GM19438 (cell line): ENCODE measurements at regions not wholly inside any gene's neighbourhood (a gene's known extent, or its start where the extent isn't known, plus 50 kb on each side); places are given as distances from the start of the nearest gene placed in this dataset.
"Not testable (repeated sequence)": the region's sequence is repeated elsewhere in the genome, so short reads cannot be mapped to it uniquely, and the experiment has no call there.

Experiments used
- ATAC-seq: cut with Tn5 transposase; IDR thresholded peaks from one replicate; pipeline ENCODE4 v1.9.1; 2021; ENCODE audit warnings: low read depth; ENCODE audit not compliant: unreplicated experiment

DNA sequence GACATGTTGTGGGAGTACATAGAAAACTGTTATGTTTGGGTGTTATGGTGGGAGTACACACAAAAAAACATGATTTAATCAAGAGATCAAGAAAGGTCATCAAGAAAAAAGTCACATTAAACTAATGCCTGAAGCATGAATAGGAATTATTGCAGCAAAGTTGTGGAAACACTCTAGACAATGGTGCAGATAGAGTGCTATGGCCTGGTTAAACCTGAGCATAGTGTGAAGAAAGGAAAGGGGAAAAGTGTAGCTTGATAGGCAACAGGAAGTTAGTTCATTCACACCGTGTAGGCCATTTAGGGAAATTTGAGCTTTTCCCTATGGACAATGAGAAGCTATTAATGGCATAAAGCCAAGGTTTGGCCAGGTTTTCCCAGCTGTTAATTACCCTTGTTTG, 162.1 kb upstream of the EMCN start:
- no peak for ATAC-seq

DNA sequence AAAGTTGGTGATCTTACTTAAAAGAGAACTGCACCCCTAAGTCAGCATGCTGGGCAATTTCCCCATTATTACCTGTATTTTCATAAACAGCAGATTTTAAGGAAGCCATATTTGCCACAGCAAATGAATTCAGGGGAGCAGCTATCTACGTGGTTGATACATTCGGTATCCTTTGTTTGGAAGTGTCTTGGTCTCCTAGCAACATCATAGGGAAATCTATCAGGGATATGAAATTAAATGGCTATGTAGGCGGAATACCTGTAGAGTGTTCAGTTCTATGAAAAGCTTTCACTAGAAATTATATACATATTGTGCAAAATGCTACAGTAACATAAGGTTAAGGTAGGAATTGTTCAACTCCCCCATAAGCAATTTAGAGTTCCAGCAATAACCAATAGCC, 157.2 kb upstream of the EMCN start:
- no peak for ATAC-seq

DNA sequence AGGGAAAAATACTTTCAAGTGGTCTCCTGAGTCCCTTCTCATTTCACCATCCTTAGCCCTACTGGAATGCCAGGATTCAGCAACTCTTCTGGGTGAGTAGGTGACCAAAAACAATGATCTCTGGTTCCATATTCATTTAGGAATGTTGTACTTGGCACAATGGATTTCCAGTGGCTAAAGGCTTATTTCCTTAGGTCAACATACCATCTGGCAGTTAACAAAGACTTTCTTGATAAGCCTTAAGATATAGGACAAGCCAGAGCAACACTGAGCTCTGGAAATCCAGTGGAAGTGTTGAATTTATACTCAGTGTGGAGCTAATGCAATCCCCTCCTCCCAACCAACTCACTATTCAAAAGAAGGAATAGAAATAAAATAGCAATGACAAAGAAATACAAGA, 139.4 kb upstream of the EMCN start:
- ATAC-seq = no peak

DNA sequence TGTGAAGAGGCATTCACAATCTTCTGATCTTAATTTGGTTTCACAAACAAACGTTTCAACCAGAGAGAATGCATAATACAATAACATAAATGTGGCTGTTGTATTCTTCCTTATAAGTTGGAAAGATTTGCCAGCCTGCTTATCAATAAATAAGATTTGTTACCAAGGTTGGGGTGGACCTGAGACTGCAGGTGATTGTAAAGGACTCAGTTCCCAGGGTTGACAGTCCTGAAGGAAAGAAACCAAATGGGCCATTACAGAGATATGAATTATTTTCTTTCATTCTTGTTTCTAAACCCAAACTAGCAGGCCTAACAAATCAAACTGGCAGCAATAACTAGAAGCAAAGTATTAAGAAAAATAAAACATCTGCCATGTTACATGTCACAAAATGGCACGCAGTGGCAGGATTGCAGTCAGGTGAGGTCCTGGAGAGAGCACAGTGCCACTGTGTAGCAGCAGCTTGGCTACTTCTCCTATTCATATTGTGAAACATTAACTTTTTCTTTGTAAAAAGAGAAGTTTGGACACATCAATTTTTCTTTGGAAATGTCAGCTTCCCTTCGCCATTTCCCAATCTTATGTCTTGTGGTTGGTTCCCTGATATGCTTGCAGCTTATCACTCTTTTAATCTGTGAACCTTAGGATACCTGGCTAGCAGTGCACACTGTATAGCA, 133.8 kb upstream of the EMCN start:
- ATAC-seq = no peak

DNA sequence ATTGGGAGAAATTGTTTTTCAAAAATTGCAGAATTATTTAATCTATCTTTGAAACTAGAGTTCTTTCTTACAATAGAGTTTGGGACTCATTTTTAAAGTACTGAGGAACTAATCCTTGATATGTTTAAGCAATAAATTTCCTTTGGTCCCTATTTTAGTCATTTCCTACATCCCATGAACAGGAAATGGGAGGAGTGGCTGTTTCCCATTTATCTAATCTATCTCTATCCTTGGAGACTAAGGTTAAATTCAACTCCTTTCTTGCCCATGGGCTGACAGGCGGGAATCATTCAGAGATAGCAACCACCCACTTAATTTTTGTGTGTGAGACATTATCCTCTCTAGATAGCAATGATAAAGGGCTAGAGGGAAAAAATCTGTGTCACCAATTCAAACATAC, 131.6 kb upstream of the EMCN start:
- no peak for ATAC-seq

DNA sequence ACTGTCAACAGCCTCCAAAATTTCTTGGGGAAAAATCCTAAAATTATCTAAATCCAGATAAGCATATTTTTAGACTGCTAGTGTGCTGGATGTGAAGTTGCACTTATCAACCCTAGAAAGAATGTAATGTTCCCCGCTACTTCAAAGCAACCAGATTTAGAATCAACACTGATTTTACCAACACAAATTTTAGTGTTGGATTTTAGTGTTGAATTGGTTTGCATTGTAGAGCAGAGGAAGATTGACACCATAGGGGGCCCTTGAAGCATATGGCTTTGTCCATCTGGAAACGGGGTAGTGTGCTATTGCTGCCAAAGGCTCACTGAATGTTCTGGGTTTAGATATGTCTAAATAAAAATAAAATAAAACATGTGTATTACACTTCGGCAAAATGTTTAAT, 126.3 kb upstream of the EMCN start:
- ATAC-seq = no peak

DNA sequence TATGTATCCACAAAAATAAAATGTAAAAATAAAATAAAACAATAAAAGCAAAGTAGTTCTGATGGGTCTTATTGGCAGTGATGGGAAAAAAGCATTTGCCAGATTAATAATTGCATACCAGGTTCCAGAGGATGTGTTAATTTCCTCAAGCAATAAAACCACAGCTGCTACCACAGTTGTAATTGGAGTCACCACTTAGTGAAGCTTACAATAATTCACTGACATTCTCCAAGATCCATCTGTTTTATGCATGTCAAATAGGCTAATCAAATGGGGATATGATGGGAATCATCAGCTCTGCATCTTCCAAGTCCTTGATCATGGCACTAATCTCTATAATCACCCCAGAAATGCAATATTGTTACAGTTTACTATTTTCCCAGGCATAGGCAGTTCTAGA, 123.5 kb upstream of the EMCN start:
- ATAC-seq = no peak

DNA sequence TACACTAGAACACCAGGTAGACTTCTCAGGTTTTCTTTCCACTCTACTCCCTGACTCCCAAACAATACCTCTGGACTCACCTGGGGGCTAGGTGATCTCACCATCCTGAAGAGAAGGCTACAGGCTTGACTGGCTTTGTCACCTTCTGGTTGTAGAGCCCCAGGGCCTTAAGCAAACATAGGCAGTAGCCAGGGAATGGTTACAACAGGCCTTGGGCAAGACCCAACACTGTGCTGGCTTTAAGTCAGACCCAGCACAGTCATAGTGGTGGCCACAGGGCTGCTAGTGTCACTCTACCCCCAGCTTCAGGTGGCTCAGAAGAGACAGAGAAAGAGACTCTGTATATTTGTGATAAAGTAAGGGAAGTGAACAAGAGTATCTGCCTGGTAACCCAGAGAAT, 118.1 kb upstream of the EMCN start:
- ATAC-seq = no peak

DNA sequence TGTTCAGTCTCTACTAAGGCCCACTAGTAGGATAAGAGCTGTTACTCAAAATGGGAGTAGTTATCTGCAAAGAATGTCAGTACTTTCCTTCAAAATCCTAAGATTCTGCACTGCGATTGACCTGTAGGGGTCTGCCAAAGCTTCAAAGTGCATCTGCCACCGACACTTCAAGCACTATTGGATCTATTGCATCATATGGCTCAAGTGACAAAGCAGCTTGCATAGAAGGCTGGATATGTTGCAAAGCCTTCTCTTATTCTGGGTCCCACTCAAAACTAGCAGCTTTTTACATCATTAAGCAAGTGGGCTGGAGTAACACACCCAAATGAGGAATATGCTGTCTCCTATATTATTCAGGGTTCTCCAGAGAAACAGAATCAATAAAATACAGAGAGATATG, 115.4 kb upstream of the EMCN start:
- no peak for ATAC-seq

DNA sequence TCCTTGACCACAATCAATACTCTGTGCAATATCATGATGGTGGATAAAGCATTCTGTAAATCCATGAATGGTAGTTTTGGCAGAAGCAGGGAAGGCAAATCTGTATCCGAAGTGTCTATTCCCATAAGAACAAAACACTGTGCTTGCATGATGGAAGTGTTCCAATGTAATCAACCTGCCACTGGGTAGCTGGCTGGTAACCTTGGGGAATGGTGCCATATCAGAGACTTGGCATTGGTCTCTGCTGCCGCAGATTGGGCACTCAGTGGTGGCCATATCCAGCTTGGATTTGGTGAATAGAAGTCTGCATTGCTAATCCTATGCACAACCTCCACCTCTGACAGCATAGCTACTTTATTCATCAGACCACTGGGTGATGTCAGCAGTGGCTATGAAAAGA, 114.3 kb upstream of the EMCN start:
- ATAC-seq = no peak

DNA sequence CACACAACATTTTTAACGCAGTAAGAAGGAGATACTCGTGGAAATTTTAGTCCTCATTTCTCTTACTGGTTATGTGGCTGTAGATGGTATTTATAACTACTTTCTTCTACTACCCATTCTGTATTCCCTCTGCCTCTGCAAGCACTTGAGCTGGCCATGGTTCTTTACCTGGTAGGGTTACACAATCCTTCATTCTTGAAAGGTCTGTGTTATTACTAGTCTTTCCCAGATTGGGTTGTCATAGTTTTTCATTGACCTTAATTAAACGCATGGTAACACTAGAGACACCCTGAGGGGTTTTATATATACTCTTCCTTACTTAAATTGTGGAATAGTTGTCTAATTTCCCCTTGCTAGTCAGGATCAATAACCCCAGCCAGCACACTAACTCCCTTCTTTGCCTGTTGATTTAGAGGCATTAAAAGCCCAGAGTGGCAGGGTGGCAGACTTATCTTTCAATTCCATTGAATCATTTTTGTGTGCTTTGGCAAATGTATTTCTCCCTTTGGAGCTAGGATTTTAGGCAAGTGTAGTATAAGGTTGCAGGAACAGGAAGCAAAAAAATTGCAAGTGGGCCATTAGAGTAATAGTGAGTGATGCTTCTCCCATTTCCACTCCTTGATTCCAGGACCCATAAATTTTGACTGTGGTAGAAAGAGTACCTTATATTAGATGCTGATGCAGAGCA, 113.6 kb upstream of the EMCN start:
- no peak for ATAC-seq

DNA sequence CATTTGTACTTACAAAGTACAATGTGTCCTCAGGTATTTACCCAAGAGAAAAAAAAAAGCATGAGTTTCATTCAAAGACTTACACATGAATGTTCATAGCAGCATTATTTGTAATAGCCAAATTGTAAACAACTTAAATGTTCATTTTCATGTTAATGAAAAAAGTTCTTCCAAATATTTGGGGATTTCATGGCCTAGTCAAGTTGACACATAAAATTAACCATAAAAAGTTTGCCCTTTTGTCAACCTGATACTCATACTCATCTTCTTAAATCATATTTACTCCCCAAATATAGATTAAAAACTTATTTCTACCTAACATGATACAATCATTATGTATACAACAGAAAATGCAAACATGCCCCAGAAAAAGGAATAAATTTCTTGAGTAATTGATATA, 112.5 kb upstream of the EMCN start:
- no peak for ATAC-seq

DNA sequence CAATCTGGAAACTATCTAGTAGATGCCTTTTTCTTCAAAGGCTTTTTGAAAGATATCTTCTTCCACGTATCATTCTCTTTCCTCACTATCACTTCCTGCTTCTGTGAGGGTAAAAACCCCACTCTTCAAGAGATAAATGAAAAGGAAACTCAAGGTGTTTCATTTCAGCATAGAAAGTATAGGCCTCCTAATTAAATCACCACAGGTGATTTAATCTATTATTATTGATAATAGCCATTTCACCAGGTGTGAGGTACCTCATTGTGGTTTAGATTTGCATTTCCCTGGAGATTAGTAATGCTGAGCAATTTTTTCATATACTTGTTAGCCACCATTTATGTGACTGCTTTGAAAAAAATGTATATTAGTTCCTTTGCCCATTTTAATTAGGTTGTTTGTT, 92.0 kb upstream of the EMCN start:
- no peak for ATAC-seq

DNA sequence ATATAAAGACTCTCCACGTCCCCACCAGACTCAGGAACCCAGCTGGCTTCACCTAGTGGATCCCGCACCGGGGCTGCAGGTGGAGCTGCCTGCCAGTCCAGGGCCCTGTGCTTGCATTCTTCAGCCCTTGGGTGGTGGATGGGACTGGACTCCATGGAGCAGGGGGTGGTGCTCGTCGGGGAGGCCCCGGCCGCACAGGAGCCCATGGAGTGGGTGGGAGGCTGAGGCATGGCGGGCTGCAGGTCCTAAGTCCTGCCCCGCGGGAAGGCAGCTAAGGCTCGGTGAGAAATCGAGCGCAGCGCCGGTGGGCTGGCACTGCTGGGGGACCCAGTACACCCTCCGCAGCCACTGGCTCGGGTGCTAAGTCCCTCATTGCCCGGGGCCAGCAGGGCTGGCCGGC, 90.8 kb upstream of the EMCN start:
- ATAC-seq = not testable (repeated sequence)

DNA sequence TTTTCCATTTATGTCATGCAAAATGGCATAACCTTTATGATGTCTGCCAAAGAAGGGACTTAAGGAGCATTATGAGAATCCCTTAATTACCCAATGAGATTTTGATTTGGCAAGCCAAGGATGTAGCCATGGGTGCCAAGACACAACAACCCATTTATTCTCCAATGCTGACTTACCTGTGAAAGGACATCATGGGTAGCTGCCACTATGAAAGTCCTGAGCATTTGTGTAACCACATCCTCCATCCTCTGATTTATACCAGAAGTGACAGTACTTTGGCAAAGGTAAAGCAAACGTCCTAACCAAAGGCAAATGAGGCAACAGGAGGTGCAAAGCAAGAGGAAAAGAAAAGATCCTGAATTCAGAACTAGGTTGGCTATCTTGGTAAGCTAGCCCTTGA, 87.3 kb upstream of the EMCN start:
- no peak for ATAC-seq

DNA sequence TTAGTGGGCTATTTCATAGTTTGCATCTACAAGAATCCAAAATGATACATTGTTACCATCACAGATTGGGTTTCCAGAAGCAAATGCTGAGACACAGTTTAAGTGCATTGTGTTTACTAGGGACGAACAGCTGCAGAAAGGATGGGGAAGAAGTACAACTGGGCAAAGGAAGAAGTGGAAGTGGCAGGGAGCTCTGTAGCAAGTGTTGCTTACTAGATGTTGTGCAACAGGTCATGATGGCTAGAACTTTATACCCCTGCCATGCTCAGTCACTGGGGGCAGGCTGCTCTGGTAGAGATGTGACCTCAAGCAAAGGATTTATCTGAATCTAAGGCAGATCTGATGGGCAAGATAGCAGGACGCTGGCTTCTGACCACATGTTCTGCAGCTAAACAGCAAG, 76.1 kb upstream of the EMCN start:
- ATAC-seq = no peak

DNA sequence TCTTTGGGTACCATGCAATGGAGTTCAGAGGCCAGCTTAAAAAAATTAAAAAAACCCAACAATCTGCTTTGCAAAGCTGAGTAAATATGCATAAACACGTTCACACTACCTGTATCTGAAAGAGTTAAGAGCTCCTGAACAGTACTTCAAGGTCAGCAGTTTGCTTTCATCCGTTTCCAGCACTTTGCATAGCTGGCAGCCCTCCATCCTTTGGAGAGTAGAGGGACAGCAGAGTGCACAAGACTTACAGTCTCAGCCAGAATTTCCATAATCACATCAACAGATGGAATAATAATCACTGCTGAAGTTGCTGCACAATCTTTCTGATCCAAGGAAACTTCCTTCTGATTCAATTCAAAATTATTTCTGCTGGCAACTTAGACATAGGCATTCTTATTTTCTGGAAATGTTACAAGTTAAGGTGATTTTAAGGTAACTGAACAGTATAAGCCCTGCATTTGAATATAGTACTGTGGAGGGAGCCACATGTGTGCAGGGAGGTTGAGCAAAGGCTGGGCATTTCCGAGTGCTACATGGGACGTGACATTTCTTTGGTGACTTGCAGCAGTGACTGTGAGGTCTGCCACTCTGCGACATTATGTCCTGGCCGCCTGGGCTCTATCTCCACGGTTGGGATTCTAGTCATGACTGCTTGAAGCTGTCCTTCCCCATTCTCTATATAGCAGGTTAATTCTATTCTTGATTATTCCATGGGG, 73.5 kb upstream of the EMCN start:
- ATAC-seq = no peak

DNA sequence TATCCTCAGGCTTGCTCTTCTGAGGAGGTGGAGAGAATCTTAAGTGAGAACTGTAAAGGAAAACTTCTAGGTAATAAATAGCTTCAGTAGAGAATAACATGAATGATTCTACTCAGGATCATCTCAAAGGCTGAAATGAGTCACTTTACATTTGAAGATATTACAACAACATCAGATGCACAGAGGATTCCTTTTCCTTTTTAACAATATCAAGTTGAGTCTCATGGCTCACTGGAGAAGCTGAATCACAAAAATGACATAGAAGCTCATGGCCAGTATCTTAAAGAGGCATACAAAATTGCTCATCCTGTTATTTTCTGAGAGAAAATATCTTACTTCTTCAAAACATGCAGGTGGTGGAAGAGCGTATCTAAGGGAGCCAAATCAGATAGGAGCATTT, 72.5 kb upstream of the EMCN start:
- no peak for ATAC-seq

DNA sequence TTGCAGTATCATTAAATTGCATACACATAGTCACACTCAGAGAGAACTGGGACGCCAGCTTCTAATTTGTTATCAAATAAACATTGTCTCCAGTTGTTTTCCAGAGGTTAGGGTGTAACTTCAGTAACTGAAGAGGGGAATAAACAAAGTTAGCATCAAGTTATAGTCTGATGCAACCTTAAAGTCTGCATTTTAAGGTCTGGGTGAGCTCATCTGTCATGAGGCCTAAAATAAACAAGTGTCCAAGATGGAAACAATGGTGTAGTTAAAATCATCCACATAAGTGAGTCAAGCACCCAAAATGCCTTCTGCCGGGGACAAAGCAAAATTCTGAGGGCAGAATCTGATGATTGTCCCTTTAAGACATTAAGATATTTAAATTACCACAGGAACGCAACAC, 70.3 kb upstream of the EMCN start:
- no peak for ATAC-seq

DNA sequence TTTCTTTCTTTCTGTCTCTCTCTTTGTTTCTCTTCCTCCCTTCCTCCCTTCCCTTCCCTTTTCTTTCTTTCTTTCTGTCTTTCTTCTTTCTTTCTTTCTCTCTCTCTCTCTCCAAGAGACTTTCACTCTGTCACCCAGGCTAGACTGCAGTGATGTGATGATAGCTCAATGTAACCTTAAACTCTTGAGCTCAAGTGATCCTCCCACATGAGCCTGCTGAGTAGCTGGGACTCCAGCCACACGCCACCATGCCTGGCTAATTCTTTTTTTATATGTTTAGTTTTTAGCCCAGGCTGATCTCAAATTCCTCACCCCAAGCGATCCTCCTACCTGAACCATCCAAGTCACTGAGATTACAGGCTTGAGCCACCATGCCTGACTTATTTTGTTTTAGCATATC, 64.3 kb upstream of the EMCN start:
- no peak for ATAC-seq

DNA sequence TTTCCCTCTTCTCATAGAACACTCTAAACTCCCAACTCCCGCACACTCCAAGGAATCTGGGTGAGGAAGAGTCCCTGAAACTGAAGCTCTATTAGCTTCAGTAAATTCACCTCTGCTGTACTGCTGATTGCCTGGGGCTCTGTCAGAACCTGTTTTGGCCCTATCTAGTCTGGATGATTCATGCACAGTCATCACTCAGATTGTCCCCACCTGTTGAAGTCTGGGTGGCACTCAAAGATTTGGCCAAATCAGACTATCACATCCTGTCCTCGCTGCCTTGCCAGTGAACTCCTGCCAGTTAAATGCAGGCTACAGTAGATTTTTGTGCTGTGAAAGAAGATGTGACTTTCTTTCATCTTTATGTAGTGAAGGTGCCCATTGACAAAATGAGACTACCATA, 63.5 kb upstream of the EMCN start:
- no peak for ATAC-seq

DNA sequence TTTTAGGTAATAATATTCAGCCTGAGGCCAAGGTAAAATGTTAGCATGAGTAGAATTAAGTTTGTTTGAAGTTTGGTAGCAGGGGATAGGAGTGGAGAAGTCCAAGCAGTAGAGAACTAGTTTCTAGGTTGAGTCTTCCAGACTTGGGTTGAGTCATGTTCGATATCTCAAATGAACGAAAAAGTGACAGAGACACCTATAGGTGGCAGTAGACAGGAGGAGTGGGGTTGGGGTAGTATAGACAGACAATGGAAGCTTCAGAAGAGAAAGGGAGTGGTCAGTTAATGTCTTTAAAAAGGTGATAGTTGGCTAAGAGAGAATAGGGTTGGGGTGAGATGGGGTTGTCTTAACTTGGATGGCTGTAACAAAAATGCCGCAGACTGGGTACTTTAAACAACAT, 58.7 kb upstream of the EMCN start:
- ATAC-seq = no peak
